ENCODE measurements at regions not wholly inside any gene's neighbourhood (a gene's known extent, or its start where the extent isn't known, plus 50 kb on each side); places are given as distances from the start of the nearest gene placed in this dataset.

DNA sequence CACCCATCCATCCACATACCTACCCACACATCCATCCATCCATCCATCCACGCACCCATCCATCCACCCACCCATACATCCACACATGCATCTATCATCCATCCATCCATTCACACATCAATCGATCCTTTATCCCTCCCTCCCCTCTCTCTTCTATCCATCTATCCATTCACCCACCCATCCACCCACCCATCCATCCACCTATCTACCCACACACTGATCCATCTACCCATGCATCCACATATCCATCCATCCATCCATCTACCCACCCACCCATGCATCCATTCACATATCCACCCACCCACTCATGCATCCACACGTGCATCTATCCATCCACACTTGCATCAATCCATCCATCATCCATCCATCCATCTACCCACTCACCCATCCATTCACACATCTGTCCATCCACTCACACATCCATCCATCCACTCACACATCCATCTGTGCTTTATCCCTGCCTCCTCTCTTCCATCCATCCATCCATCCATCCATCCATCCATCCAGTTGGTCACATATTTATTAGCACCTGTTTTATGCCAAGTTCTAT, 366.1 kb downstream of the CTTN start:
- no peak for DNase-seq
- H3K9me3 ChIP-seq, result no peaks in the 10 kb centered on the region
- H3K4me1 ChIP-seq, result no peaks in the 10 kb centered on the region
- no peak overlapping the region for H3K4me3 ChIP-seq (ENCODE audit: low read depth, low read length)
- TF ChIP-seq, protein P1, sequence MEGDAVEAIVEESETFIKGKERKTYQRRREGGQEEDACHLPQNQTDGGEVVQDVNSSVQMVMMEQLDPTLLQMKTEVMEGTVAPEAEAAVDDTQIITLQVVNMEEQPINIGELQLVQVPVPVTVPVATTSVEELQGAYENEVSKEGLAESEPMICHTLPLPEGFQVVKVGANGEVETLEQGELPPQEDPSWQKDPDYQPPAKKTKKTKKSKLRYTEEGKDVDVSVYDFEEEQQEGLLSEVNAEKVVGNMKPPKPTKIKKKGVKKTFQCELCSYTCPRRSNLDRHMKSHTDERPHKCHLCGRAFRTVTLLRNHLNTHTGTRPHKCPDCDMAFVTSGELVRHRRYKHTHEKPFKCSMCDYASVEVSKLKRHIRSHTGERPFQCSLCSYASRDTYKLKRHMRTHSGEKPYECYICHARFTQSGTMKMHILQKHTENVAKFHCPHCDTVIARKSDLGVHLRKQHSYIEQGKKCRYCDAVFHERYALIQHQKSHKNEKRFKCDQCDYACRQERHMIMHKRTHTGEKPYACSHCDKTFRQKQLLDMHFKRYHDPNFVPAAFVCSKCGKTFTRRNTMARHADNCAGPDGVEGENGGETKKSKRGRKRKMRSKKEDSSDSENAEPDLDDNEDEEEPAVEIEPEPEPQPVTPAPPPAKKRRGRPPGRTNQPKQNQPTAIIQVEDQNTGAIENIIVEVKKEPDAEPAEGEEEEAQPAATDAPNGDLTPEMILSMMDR (IDR thresholded peaks at IDR 0.05; ENCODE audit: low read depth, low read length), result no peak
- no peaks in the 10 kb centered on the region for H3K27me3 ChIP-seq
- H3K36me3 ChIP-seq, result no peaks in the 10 kb centered on the region

DNA sequence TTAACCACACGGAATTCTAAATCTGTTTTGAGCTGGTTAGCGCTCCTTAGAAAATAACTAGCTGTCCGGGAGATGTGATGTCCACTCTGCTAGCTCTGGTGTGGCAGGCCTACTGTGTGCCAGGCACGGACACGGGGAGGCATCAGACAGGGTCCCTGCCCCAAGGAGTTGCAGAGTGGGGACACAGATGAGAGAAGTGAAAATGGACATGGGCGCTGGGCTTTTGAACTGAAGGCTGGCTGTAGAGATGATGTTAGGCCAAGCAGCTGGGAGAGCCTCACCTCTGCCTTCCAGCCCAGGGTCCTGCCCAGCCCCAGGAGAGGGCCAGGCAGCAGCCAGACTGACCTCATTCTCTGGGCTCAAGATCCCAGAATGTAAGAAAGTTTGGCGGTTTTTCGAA, 368.6 kb downstream of the CTTN start:
- DNase-seq, result no peak
- TF ChIP-seq, protein P1 (IDR thresholded peaks at IDR 0.05; ENCODE audit: low read depth, low read length), result no peak
- Histone ChIP-seq H3K9me3 (no peaks in the 10 kb centered on the region), H3K4me3 (ENCODE audit: low read depth, low read length) (no peak overlapping the region), H3K27me3 (no peaks in the 10 kb centered on the region), H3K36me3 (no peaks in the 10 kb centered on the region), H3K4me1 (no peaks in the 10 kb centered on the region)

DNA sequence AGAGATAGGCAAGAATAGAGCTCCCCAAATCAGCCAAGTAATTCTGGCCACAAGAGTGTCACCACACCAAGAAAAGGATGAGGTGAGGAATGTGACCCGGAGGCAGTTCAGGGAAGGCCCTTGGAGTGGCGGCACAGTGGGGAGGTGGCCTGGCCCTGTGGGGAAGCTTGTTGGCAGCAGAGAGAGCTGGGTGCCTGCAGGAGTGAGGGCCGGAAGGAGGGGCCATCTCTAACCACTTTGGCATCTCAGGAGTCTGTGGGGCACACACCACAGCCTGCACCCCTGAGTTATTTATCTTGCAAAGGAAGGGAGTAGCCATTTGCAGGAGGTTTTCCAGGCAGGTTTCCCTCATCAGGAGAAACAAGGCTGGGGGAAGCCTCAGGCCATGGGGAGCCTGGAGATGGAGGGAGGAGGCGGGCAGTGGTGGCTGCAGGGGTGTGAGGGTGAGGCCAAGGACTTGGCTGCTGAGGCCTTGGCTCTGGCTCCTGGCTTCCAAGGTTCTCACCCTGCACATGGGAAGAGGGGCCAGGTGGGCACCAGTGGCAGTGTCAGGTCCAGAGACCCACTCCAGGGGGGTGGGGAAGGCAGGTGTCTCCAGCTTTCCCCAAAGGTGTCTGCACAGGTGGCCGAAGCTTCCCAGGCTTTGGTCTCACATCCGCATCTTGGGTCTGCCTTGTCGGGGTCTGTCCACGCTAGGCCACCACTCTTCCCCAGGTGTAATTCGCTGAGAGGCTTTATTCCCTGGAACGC, 370.2 kb downstream of the CTTN start:
- no peaks in the 10 kb centered on the region for H3K36me3 ChIP-seq
- no peak for DNase-seq
- TF ChIP-seq, protein P1 (IDR thresholded peaks at IDR 0.05; ENCODE audit: low read depth, low read length), result no peak
- H3K4me1 ChIP-seq, result no peaks in the 10 kb centered on the region
- H3K27me3 ChIP-seq, result no peaks in the 10 kb centered on the region
- H3K9me3 ChIP-seq, result no peaks in the 10 kb centered on the region
- no peak overlapping the region for H3K4me3 ChIP-seq (ENCODE audit: low read depth, low read length)

DNA sequence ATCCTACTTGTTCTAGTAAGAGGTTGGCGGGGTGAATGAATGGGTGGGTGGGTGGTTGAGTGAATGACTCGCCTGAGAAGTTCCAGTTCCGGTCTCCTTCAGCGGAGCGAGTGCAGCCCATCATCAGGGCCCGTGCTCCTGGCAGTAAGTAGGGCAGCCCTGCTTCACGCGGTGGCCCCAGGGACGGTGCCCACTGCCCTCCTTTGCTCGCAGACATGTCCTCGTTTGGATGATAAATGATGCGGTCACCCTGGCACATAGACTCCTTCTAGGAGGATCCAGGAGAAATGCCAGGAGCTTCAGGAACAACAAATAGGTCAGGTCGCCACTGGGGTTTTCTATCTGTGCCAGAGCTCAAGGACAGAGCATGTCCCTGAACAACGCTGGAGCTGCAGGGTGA, 370.8 kb downstream of the CTTN start:
- Histone ChIP-seq H3K9me3 (no peaks in the 10 kb centered on the region), H3K4me3 (ENCODE audit: low read depth, low read length) (no peak overlapping the region), H3K36me3 (no peaks in the 10 kb centered on the region), H3K4me1 (no peaks in the 10 kb centered on the region), H3K27me3 (no peaks in the 10 kb centered on the region)
- TF ChIP-seq, protein P1 (IDR thresholded peaks at IDR 0.05; ENCODE audit: low read depth, low read length), result no peak
- no peak for DNase-seq

DNA sequence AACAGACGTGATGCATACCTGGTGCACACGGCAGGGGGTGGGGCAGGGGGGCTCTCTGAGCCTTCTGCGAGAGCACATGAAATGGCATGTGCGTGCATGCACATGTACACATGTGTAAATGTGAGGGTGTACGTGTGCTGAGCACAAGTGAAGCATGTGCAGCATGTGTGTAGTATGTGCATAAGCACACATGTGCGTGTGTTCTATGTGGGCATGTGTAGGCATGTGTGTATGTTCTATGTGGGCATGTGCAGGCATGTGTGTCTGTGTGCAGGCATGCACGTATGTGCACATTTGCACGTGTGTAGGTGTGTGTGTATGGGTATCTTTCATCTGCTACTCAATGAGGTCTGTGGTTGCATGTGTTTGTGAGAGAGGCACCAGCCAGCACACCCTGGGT, 371.2 kb downstream of the CTTN start:
- no peak for DNase-seq
- H3K27me3 ChIP-seq, result no peaks in the 10 kb centered on the region
- no peak overlapping the region for H3K4me3 ChIP-seq (ENCODE audit: low read depth, low read length)
- H3K36me3 ChIP-seq, result no peaks in the 10 kb centered on the region
- no peaks in the 10 kb centered on the region for H3K4me1 ChIP-seq
- no peaks in the 10 kb centered on the region for H3K9me3 ChIP-seq
- TF ChIP-seq, protein P1 (IDR thresholded peaks at IDR 0.05; ENCODE audit: low read depth, low read length), result no peak

Measured in BE2C (cell line).